Heart left ventricle (tissue), 16 donors: ENCODE measurements at regions not wholly inside any gene's neighbourhood (a gene's known extent, or its start where the extent isn't known, plus 50 kb on each side); places are given as distances from the start of the nearest gene placed in this dataset.

Experiments used
- ATAC-seq, 4 donors: fragments of 200-7000 bp; cut with Tn5 transposase; one replicate each; pipeline ENCODE4 v1.9.1; 2020 to 2022; ENCODE audit warnings: moderate library complexity in 4 of 4, mild to moderate bottlenecking in 3 of 4, moderate number of reproducible peaks in 1 of 4
- DNase-seq, 5 donors: peaks; one replicate each; pipeline ENCODE4 v3.0.0-alpha.2; 2020
- H3K27ac ChIP-seq, 12 donors: fragments of 200-600 bp; sonication (generic) in 4 of 12; one replicate each; pipeline versions ENCODE4 v1.5.0 to v1.8.0; 2016 to 2022; ENCODE audit warnings: mild to moderate bottlenecking in 2 of 12
- H3K27me3 ChIP-seq, 9 donors: fragments of 200-600 bp; sonication (generic) in 2 of 9; one replicate each; pipeline versions ENCODE4 v1.5.1 to v1.8.0; 2016 to 2022; ENCODE audit warnings: mild to moderate bottlenecking in 3 of 9
- H3K36me3 ChIP-seq, 9 donors: fragments of 200-600 bp; sonication (generic) in 2 of 9; one replicate each; pipeline versions ENCODE4 v1.5.0 to v1.8.0; 2018 to 2022; ENCODE audit warnings: mild to moderate bottlenecking in 2 of 9
- H3K4me1 ChIP-seq, 12 donors: fragments of 200-600 bp; sonication (generic) in 4 of 12; one replicate each; pipeline versions ENCODE4 v1.5.0 to v1.8.0; 2016 to 2022; ENCODE audit warnings: mild to moderate bottlenecking in 3 of 12
- H3K4me3 ChIP-seq, 12 donors: fragments of 200-600 bp; sonication (generic) in 4 of 12; one replicate each; pipeline versions ENCODE4 v1.5.0 to v1.8.0; 2017 to 2022; ENCODE audit warnings: mild to moderate bottlenecking in 9 of 12, moderate library complexity in 4 of 12
- H3K9me3 ChIP-seq, 12 donors: fragments of 200-600 bp; sonication (generic) in 4 of 12; one replicate each; pipeline versions ENCODE4 v1.5.0 to v1.8.0; 2016 to 2022; ENCODE audit warnings: mild to moderate bottlenecking in 1 of 12
- POLR2A ChIP-seq, 2 donors: fragments of 450-650 bp; IDR thresholded peaks; one replicate each; pipeline ENCODE4 v1.6.1; 2017; ENCODE audit warnings: antibody characterized with exemption in 2 of 2, mild to moderate bottlenecking in 2 of 2, moderate library complexity in 2 of 2
- WGBS, 4 donors: extraction: QIAGEN DNeasy Blood & Tissue Kit in 2 of 4; methylation state at CpG; one replicate each; pipeline versions ENCODE4 v1.1.5 to v1.1.7; 2013 to 2018; 5-methylcytosine and 5-hydroxymethylcytosine counted together
- intact Hi-C, 10 donors: fragments of 100-400 bp; cut with DNase I; formaldehyde crosslinking; loops; one replicate each; pipeline versions ENCODE4 v1.11.1 to v1.14.2; 2022
- TF ChIP-seq, protein P1 (sequence below), 12 donors: fragments of 200-600 bp; sonication (generic) in 4 of 12; IDR thresholded peaks; one replicate each; pipeline versions ENCODE4 v1.5.0 to v1.8.0; 2018 to 2022; ENCODE audit warnings: antibody characterized with exemption in 12 of 12, mild to moderate bottlenecking in 5 of 12
- donor health status: ischemic (EF 13 %, LVEDD 7.1; RV severe dilation, severe dysfunction).
- donor health status: healthy with polysubstance abuse.
- donor health status: DM: no; HTN: yes; CAD: no.
- donor health status: DM: no; HTN: no; CAD: no.
- donor health status: ischemic (EF 25% LVEDD 6.9; RV normal size, moderate dysfunction).
- donor health status: ischemic (EF 25% LVEDD 5.7; RV mildly dilated, moderate dysfunction).
- donor health status: healthy.
- donor health status: DM: yes; HTN: yes; CAD: no.
- donor health status: ischemic (EF 35%, LVEDD 5.7; RV mildly dilated, moderate dysfunction).
- donor health status: nonischemic (EF 11% LVEDD 7.7; RV severe dilation, severe dysfunction).
- donor health status: DM: yes; HTN: yes; CAD: no.
- donor health status: PGD.
- donor health status: ischemic (EF 29% LVEDD 5.4; RV normal size, mild dysfunction).
- donor health status: nonischemic (EF 23%, LVEDD 6.1; RV moderate dilation, normal function).

DNA sequence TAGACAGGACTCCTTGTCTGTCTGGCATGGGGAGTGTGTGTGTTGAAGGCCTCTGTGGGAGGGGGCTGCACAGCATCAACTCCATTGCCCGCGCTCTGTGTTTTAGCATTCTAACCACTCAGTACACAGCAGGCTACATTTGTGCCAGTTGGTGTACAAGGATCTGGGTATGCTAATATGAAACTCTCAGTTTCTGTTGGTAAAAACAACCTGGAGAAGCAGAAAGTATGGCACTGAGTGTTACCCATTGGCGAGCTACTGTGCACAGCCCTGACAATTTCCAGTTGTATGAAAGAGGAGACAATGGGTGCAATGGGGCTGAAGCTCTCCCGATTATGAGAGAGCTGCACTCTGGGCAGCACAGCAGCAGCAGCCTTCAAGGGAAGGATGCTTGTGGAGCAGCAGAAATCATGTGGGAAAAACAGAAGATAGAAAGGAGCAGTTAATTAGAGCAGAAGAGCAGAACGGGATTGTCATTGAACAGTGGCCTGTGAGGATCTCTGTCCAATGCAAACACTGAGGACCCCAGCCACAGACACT lies 443.6 kb downstream of the CBLN2 start:
- no peak overlapping the region for H3K27ac ChIP-seq
- no peaks in the 10 kb centered on the region for H3K27me3 ChIP-seq
- no peak for TF ChIP-seq POLR2A (IDR thresholded peaks at IDR 0.05)
- TF ChIP-seq, protein P1, sequence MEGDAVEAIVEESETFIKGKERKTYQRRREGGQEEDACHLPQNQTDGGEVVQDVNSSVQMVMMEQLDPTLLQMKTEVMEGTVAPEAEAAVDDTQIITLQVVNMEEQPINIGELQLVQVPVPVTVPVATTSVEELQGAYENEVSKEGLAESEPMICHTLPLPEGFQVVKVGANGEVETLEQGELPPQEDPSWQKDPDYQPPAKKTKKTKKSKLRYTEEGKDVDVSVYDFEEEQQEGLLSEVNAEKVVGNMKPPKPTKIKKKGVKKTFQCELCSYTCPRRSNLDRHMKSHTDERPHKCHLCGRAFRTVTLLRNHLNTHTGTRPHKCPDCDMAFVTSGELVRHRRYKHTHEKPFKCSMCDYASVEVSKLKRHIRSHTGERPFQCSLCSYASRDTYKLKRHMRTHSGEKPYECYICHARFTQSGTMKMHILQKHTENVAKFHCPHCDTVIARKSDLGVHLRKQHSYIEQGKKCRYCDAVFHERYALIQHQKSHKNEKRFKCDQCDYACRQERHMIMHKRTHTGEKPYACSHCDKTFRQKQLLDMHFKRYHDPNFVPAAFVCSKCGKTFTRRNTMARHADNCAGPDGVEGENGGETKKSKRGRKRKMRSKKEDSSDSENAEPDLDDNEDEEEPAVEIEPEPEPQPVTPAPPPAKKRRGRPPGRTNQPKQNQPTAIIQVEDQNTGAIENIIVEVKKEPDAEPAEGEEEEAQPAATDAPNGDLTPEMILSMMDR (IDR thresholded peaks at IDR 0.05): no peak
- ATAC-seq: no peak
- intact Hi-C loops: no loop called here
- peaks cover 0 to 3% (median 0%) of the 10 kb centered on the region in 12 donors for H3K9me3 ChIP-seq
- H3K4me3 ChIP-seq: no peak overlapping the region
- no peaks in the 10 kb centered on the region for H3K4me1 ChIP-seq
- H3K36me3 ChIP-seq: no peaks in the 10 kb centered on the region
- no peak for DNase-seq
- WGBS, 4 donors: 69 to 82% (median 82%) methylated on average over 5 of the region's 5 CpGs

DNA sequence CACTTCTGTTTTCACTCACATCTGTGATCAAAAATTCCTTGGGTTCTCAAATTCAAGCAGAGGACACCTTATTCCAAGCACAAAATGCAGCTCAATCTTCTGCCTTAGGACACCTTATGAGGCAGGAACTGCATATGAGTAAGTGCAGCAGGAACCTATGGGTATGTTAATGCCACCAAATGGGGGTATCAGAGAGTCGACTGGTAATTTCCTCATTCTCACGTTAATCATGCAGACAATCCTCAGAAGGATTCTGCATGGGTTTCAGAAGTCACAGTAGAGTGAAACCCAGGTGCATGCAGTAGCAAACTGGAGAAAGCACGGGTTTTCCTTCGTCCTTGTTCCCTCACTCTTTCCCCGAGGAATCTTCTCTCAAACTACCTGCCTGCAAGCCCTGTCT lies 452.8 kb downstream of the CBLN2 start:
- DNase-seq: no peak
- ATAC-seq: no peak
- Histone ChIP-seq H3K36me3 (no peaks in the 10 kb centered on the region), H3K4me1 (no peaks in the 10 kb centered on the region), H3K4me3 (no peak overlapping the region), H3K27ac (no peak overlapping the region), H3K27me3 (no peaks in the 10 kb centered on the region), H3K9me3 (peaks cover 0 to 3% (median 0%) of the 10 kb centered on the region in 12 donors)
- WGBS, 4 donors: 29 to 42% (median 39%) methylated on average over 5 of the region's 5 CpGs
- intact Hi-C loops: loop anchor here in 1 of 10 donors (2.0 kb wide), 1 partner anchor 13 kb away; no protein-coding TSS in a partner anchor
- TF ChIP-seq, protein P1 (IDR thresholded peaks at IDR 0.05): no peak
- TF ChIP-seq POLR2A (IDR thresholded peaks at IDR 0.05): no peak

DNA sequence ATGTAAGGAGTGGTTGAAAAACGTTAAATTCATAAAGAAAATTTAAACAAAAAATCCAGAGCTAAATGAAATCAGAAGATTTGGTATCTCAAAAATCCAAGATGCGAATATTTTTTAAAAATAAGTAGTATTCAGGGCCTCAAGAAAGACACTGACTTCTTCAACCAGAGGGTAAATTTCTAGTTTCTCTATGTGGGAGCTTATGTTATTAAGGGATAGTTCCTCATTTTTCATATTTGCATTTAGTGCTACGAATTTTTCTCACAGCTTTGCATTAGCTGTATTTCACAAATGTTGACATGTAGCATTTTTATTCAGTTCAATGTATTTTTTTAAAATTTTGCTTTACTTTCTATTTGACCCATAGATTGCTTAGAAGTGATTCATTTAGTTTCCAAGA lies 454.7 kb downstream of the CBLN2 start:
- no peak overlapping the region for H3K27ac ChIP-seq
- no peaks in the 10 kb centered on the region for H3K36me3 ChIP-seq
- no peaks in the 10 kb centered on the region for H3K27me3 ChIP-seq
- H3K4me3 ChIP-seq: no peak overlapping the region
- DNase-seq: no peak
- TF ChIP-seq, protein P1 (IDR thresholded peaks at IDR 0.05): no peak
- no peak for TF ChIP-seq POLR2A (IDR thresholded peaks at IDR 0.05)
- no peak for ATAC-seq
- intact Hi-C loops: no loop called here
- WGBS, 4 donors: 64 to 71% (median 67%) methylated on average over 3 of the region's 3 CpGs
- H3K4me1 ChIP-seq: no peaks in the 10 kb centered on the region
- H3K9me3 ChIP-seq: peaks cover 0 to 3% (median 0%) of the 10 kb centered on the region in 12 donors

DNA sequence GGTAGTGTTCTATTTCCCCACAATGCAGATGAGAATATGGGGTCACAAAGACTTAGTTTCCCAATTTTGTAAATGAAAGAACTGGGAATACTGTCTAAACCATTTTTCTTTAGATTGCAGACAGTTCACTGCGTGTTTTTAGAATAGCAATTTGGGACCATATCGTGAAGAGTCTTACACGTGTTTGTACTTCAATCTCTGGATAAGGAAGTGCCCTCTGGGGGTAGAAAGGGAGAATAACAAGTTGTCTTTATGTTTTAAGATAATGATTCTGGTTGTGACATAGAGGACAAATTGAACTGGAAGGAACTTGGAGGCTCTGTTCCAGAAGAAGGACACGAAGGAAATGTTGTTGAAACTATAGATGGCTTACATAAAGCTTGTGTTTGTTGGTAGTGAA lies 457.7 kb downstream of the CBLN2 start:
- no peak for ATAC-seq
- WGBS, 4 donors: 5 to 13% (median 12%) methylated on average over 4 of the region's 4 CpGs
- H3K4me1 ChIP-seq: no peaks in the 10 kb centered on the region
- no peak overlapping the region for H3K27ac ChIP-seq
- peaks cover 0 to 6% (median 0%) of the 10 kb centered on the region in 12 donors for H3K9me3 ChIP-seq
- no peak for TF ChIP-seq POLR2A (IDR thresholded peaks at IDR 0.05)
- TF ChIP-seq, protein P1 (IDR thresholded peaks at IDR 0.05): peak in 4 of 12 donors; percentile 19 to 32 (median 28)
- no peak for DNase-seq
- no peak overlapping the region for H3K4me3 ChIP-seq
- H3K36me3 ChIP-seq: no peaks in the 10 kb centered on the region
- intact Hi-C loops: no loop called here
- no peaks in the 10 kb centered on the region for H3K27me3 ChIP-seq
